NCI-H2107 treated with DMSO at 0.1 percent for 48 hours (cell line): ENCODE measurements at regions not wholly inside any gene's neighbourhood (a gene's known extent, or its start where the extent isn't known, plus 50 kb on each side); places are given as distances from the start of the nearest gene placed in this dataset.

Source experiments
- DNase-seq: peaks from one replicate; lab custom pipeline; 2025; ENCODE audit not compliant: unreplicated experiment; lab: John Stamatoyannopoulos, UW

- DNase-seq = no peak
Measured at GRCh38 chr3:159830523-159831154, 158.0 kb upstream of the IL12A start.

DNA sequence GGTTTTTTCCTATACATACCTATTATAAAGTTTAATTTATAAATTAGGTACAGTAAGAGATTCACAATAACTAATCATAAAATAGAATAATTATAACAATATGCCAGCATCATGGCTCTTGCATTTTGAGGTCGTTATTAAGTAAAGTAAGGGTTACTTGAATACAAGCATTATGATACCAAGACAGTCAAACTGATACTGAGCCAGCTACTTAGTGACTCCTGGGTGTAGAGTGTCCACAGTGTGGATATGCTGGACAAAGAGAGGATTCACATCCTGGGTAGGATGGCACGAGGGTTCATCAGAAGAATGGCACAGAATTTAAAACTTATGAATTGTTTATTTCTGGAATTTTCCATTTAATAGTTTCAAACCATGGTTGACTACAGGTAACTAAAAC, 157.2 kb upstream of the IL12A start:
- no peak for DNase-seq

GRCh38 chr3:159832024-159832423, 156.6 kb upstream of the IL12A start:
- no peak for DNase-seq

GRCh38 chr3:159835126-159835525, 153.5 kb upstream of the IL12A start:
- DNase-seq = no peak

GRCh38 chr3:159837725-159838124, 150.9 kb upstream of the IL12A start:
- DNase-seq = no peak

DNA sequence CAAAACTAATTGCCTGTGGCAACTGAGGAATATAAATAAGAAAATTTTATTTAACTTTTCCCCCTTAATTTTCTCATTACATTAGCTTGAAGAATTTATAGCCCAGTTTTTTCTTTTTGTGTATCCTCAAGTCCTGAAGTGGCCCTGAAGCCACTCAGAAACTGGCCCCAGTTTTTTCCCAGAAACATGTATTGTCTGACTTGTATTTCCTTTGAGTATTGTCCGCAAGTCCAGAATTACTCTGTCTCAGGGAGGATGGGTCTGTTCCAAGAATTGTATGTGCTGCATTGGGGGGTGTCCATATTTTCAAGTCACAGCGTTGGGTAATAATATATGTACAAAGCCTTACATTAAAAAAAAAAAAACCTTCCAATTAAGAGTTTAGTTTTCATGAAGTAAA, 149.7 kb upstream of the IL12A start:
- no peak for DNase-seq

DNA sequence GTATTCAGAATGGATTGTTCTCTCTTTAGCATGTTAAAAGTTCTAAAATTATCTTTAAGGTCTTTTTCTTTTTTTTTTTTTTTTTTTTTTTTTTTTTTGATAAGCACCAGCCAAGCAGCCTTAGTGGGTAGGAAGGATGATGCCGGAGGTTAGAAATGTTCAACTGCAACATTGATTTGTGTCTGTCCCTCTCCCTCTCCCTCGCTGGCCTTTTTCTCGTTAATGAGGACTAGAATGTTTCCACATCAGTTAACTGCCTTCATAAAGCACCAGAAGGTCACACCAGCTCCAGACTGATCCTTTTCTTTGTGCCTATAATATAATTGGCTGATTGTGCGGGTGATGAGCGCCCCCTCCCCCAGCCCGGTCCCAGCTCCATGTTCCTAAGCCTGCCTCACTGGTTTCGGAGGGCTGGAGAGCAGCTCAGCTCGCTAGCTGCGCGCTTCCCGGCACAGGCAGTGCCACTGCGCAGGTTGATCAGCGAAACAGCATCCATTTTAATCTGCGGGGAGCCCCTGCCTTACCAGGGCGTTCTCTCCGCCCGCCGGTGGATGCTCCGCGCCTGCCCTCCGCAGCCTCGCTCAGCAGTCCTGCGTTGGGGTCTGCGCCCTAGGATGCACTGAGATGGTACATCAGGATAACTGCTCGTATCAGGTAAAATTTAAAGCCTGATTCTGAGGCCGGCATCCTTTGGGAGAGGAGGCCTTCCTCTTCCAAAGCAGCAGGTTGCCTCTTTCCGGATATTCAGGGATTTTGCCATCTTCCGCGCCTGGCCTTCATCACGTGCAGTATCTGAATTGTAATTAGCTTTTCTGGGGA, 148.9 kb upstream of the IL12A start, which contains the start of gene SCHIP1:
SCHIP1 (plus strand) TSS at position 301 of the 819 bp plus-strand sequence.
- peak; percentile 95 for DNase-seq

- DNase-seq = peak; percentile 85
Measured at GRCh38 chr3:159840703-159841299, 147.8 kb upstream of the IL12A start.

DNA sequence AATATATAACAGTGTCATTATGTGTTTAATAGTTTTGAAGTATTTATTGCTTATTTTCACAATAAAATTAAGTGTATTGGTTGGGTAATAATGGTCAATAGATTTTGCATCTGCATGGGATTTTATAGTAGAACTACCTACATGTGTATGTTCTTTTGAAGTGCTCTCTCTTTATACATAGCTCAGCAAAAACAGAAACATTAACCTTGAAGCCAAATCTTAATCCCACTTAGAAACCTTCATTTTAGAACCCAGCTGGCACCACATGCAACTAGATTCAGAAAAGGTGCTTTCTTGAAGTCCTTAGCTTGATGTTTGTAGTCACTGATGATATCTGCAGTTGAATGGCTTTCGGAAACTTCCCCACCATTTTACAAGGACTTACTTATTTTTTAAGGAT, 146.9 kb upstream of the IL12A start:
- DNase-seq = no peak

DNA sequence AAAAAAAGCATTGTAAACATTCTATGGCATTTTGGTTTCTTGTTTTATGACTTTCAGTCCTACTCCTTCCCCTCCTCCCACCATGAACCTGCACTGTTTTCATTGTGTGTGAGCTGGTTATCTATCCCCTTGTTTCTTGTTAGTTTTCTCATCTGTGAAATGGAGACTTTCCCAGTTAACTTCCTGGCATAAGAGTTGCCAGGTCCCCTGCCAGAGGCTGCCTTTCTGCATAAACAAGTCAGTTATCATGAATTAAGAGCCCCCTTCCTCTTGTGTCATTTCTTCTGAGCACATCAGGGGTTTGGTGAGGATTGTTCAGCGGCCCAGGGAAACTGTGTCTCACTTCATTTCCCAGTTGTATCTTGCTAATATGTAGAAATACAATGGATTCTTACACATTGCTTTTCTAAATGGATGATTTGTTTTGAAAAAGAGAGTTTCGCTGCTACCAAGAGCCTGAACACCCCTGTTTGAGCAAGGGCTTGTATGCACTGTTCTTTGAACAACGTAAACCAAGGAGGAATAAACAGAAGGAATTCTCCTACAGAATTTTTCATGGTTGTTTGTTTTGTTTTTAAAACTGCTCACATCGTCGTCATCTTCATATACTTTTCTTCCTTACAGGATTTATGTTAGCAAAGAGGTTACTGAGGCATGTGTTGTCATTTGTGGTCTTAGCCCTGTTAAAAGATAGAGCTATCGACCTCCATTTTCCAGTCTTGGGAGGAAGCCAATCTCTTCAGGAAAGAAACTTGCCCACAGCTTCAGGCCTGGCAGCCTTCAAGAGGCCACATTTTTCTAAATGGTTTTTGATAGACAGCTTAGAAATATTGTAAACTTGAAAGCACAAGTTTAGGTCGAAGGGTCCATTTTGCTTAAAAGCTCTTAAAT, 144.6 kb upstream of the IL12A start:
- DNase-seq = peak; percentile 38

- DNase-seq = no peak
Measured at GRCh38 chr3:159844801-159845261, 143.8 kb upstream of the IL12A start.

GRCh38 chr3:159845737-159846136, 142.9 kb upstream of the IL12A start:
- no peak for DNase-seq

DNA sequence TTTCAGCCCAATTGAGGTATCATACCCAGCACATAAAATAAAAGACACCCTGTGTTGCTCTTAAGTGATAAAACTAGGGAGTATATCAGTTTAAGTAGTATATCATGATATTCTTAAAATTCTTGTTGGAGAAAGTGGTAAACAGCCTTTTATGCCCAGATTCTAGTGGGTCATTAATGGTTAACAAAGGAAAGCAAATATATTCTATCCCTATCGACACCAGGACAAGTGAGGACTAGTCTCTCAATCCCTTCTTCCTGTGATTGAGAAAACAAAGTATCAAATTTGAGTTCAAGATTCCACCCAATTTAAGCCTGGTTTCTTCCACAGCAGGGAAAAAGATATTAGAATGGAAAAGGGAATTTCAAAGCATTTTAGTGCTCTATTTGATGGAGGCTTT, 142.4 kb upstream of the IL12A start:
- DNase-seq = no peak

GRCh38 chr3:159848348-159849118, 140.1 kb upstream of the IL12A start:
- no peak for DNase-seq

- no peak for DNase-seq
Measured at GRCh38 chr3:159850481-159850880, 138.2 kb upstream of the IL12A start.

GRCh38 chr3:159852266-159852665, 136.4 kb upstream of the IL12A start:
- peak; percentile 32 for DNase-seq

- peak; percentile 38 for DNase-seq
Measured at GRCh38 chr3:159852821-159853505, 135.7 kb upstream of the IL12A start.

- DNase-seq = no peak
Measured at GRCh38 chr3:159853506-159853864, 135.2 kb upstream of the IL12A start.

DNA sequence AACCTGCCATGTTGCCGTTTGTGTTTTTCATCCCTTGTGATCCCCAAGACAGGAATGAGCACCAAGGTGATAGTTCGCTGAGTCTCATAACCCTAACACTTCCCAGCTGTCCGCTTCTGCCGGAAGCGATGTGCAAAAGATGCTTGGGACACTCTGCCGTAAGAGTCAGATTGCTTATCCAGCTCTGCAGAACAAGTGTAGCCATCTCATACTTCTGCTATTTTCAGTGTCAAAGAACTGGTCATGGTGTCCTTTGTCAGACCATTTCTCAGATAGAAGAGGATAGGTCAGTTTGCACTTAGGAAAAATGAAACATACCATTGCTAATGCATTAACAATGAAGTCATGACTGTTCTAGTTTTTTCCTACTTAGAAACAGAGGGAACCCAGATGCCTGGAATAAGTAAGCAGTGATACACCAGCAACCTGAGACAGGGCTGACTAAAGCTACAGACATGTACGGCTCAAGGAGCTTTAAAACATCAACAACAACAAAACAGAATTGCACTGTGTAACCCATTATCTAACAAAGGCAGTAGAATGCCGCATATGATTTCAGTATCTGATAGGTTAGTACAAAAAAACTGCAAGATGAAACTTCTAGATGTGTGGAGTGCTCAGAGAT, 134.0 kb upstream of the IL12A start:
- DNase-seq = peak; percentile 86
